ENCODE measurements at regions not wholly inside any gene's neighbourhood (a gene's known extent, or its start where the extent isn't known, plus 50 kb on each side); places are given as distances from the start of the nearest gene placed in this dataset.

- DNase-seq (ENCODE audit: low read depth in 2 of 2), result no peak
Measured at GRCh38 chr1:224846119-224846907, 83.2 kb upstream of the DNAH14 start.

- DNase-seq (ENCODE audit: low read depth in 2 of 2), result no peak
Measured at GRCh38 chr1:224850446-224850845, 79.0 kb upstream of the DNAH14 start.

- peak; percentile 8 to 30 for DNase-seq (ENCODE audit: low read depth in 2 of 2)
Measured at GRCh38 chr1:224851210-224851847, 78.1 kb upstream of the DNAH14 start.

GRCh38 chr1:224851848-224852261, 77.6 kb upstream of the DNAH14 start:
- no peak for DNase-seq (ENCODE audit: low read depth in 2 of 2)

GRCh38 chr1:224852901-224853568, 76.4 kb upstream of the DNAH14 start:
- no peak for DNase-seq (ENCODE audit: low read depth in 2 of 2)

- DNase-seq (ENCODE audit: low read depth in 2 of 2), result no peak
Measured at GRCh38 chr1:224856973-224857372, 72.5 kb upstream of the DNAH14 start.

- DNase-seq (ENCODE audit: low read depth in 2 of 2), result no peak
Measured at GRCh38 chr1:224859651-224860050, 69.8 kb upstream of the DNAH14 start.

GRCh38 chr1:224860488-224861338, 68.8 kb upstream of the DNAH14 start:
- DNase-seq (ENCODE audit: low read depth in 2 of 2), result no peak

GRCh38 chr1:224861339-224861716, 68.1 kb upstream of the DNAH14 start:
- no peak for DNase-seq (ENCODE audit: low read depth in 2 of 2)

GRCh38 chr1:224863486-224863885, 66.0 kb upstream of the DNAH14 start:
- no peak for DNase-seq (ENCODE audit: low read depth in 2 of 2)

- no peak for DNase-seq (ENCODE audit: low read depth in 2 of 2)
Measured at GRCh38 chr1:224864006-224864405, 65.5 kb upstream of the DNAH14 start.

- DNase-seq (ENCODE audit: low read depth in 2 of 2), result no peak
Measured at GRCh38 chr1:224865510-224865909, 64.0 kb upstream of the DNAH14 start.

- DNase-seq (ENCODE audit: low read depth in 2 of 2), result no peak
Measured at GRCh38 chr1:224866940-224867339, 62.5 kb upstream of the DNAH14 start.

GRCh38 chr1:224867715-224868114, 61.8 kb upstream of the DNAH14 start:
- no peak for DNase-seq (ENCODE audit: low read depth in 2 of 2)

GRCh38 chr1:224872832-224873433, 56.5 kb upstream of the DNAH14 start:
- no peak for DNase-seq (ENCODE audit: low read depth in 2 of 2)

GRCh38 chr1:224873434-224874369, 55.8 kb upstream of the DNAH14 start:
- no peak for DNase-seq (ENCODE audit: low read depth in 2 of 2)

GRCh38 chr1:224874775-224875174, 54.7 kb upstream of the DNAH14 start:
- DNase-seq (ENCODE audit: low read depth in 2 of 2), result no peak

GRCh38 chr1:224879162-224879803, 50.2 kb upstream of the DNAH14 start:
- no peak for DNase-seq (ENCODE audit: low read depth in 2 of 2)

Data from stimulated activated CD8-positive, alpha-beta memory T cell treated with anti-CD3 and anti-CD28 coated beads, Interleukin-2, amount 100 ng/mL, for 1 hour (primary cell).